ENCODE measurements at regions not wholly inside any gene's neighbourhood (a gene's known extent, or its start where the extent isn't known, plus 50 kb on each side); places are given as distances from the start of the nearest gene placed in this dataset.

DNA sequence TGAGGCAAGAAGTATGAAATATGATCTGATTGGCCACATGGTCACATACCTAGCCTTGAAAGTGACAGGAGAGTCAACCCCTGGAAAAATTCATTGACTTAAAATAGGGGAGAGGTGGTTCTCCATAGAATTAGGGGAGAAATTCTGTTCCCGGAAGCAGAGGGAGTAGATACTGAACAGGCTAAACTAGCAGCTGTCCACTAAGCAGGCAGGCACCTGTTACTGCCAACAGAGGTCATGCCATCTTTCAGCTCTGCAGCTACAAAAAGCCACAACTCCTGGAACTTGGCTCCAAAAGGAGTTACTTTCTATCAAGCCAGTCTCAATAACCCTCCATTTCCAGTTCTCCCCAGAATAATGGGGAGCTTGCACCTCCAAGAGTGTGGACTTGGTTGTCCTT lies 352.5 kb downstream of the MAFB start:
- TF ChIP-seq POLR2A (IDR thresholded peaks at IDR 0.05) (no peak), EP300 (IDR thresholded peaks at IDR 0.05) (no peak)
- TF ChIP-seq, protein P1, sequence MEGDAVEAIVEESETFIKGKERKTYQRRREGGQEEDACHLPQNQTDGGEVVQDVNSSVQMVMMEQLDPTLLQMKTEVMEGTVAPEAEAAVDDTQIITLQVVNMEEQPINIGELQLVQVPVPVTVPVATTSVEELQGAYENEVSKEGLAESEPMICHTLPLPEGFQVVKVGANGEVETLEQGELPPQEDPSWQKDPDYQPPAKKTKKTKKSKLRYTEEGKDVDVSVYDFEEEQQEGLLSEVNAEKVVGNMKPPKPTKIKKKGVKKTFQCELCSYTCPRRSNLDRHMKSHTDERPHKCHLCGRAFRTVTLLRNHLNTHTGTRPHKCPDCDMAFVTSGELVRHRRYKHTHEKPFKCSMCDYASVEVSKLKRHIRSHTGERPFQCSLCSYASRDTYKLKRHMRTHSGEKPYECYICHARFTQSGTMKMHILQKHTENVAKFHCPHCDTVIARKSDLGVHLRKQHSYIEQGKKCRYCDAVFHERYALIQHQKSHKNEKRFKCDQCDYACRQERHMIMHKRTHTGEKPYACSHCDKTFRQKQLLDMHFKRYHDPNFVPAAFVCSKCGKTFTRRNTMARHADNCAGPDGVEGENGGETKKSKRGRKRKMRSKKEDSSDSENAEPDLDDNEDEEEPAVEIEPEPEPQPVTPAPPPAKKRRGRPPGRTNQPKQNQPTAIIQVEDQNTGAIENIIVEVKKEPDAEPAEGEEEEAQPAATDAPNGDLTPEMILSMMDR (IDR thresholded peaks at IDR 0.05) = no peak

Data from stomach (tissue), 4 donors.